Upper lobe of left lung (tissue), 6 donors: ENCODE measurements at regions not wholly inside any gene's neighbourhood (a gene's known extent, or its start where the extent isn't known, plus 50 kb on each side); places are given as distances from the start of the nearest gene placed in this dataset.

Experiments used
- ATAC-seq, 2 donors: fragments of 200-7000 bp; cut with Tn5 transposase; one replicate each; pipeline ENCODE4 v1.9.1; 2022; ENCODE audit warnings: mild to moderate bottlenecking in 2 of 2, moderate library complexity in 2 of 2; ENCODE audit not compliant: low FRiP score in 2 of 2
- DNase-seq, 2 donors: peaks; one replicate each; pipeline ENCODE4 v3.0.0-alpha.2; 2019 to 2020
- H3K27ac ChIP-seq, 4 donors: fragments of 200-600 bp; sonication (generic); one replicate each; pipeline ENCODE4 v1.5.1; 2016 to 2019
- H3K27me3 ChIP-seq, 4 donors: fragments of 200-600 bp; sonication (generic); one replicate each; pipeline ENCODE4 v1.5.1; 2017 to 2019
- H3K36me3 ChIP-seq, 4 donors: fragments of 200-600 bp; sonication (generic); one replicate each; pipeline ENCODE4 v1.5.1; 2016 to 2019
- H3K4me1 ChIP-seq, 4 donors: fragments of 200-600 bp; sonication (generic); one replicate each; pipeline ENCODE4 v1.5.1; 2018 to 2019
- H3K4me3 ChIP-seq, 4 donors: fragments of 200-600 bp; sonication (generic); one replicate each; pipeline ENCODE4 v1.5.1; 2017 to 2019; ENCODE audit warnings: mild to moderate bottlenecking in 2 of 4, moderate library complexity in 1 of 4
- H3K9me3 ChIP-seq, 4 donors: fragments of 200-600 bp; sonication (generic); one replicate each; pipeline ENCODE4 v1.5.1; 2018 to 2019
- CTCF ChIP-seq, 6 experiments: fragments of 450-650 bp in 4 of 6; fragments of 200-600 bp in 2 of 6; sonication (generic) in 2 of 6; IDR thresholded peaks; one replicate each; pipeline ENCODE4 v1.5.1; 2016 to 2019; ENCODE audit warnings: antibody characterized with exemption in 6 of 6
- EP300 ChIP-seq, 4 donors: sonication (generic); formaldehyde crosslinking; IDR thresholded peaks; one replicate each; pipeline ENCODE4 v1.5.1; 2017; ENCODE audit warnings: antibody characterized with exemption in 4 of 4, control low read depth in 2 of 4
- POLR2A ChIP-seq, 4 donors: fragments of 450-650 bp; IDR thresholded peaks; one replicate each; pipeline ENCODE4 v1.5.1; 2016 to 2017; ENCODE audit warnings: antibody characterized with exemption in 4 of 4, mild to moderate bottlenecking in 2 of 4
- POLR2AphosphoS5 ChIP-seq, 2 donors: sonication (generic); formaldehyde crosslinking; IDR thresholded peaks; one replicate each; pipeline ENCODE4 v1.5.1; 2017; ENCODE audit warnings: antibody characterized with exemption in 2 of 2
- WGBS, 2 donors: methylation state at CpG; one replicate each; pipeline ENCODE4 v1.1.5; 2017 to 2018; 5-methylcytosine and 5-hydroxymethylcytosine counted together
- donor health status: DM: no; HTN: no; CAD: no; lungs with moderate emphysema.
- donor health status: DM: no; HTN: yes; CAD: no; lungs with severe emphysema.

GRCh38 chr5:97752871-97753270 is 569.8 kb upstream of the RIOK2 start:
- ATAC-seq (no peak), DNase-seq (no peak)
- H3K27ac ChIP-seq, result no peak overlapping the region
- H3K4me3 ChIP-seq, result no peak overlapping the region
- H3K36me3 ChIP-seq, result no peaks in the 10 kb centered on the region
- no peaks in the 10 kb centered on the region for H3K27me3 ChIP-seq
- TF ChIP-seq EP300 (IDR thresholded peaks at IDR 0.05) (no peak), CTCF (IDR thresholded peaks at IDR 0.05) (no peak), POLR2AphosphoS5 (IDR thresholded peaks at IDR 0.05) (no peak), POLR2A (IDR thresholded peaks at IDR 0.05) (no peak)
- no peaks in the 10 kb centered on the region for H3K4me1 ChIP-seq
- no peaks in the 10 kb centered on the region for H3K9me3 ChIP-seq

- TF ChIP-seq POLR2A (IDR thresholded peaks at IDR 0.05) (no peak), CTCF (IDR thresholded peaks at IDR 0.05) (no peak), EP300 (IDR thresholded peaks at IDR 0.05) (no peak), POLR2AphosphoS5 (IDR thresholded peaks at IDR 0.05) (no peak)
- no peak for ATAC-seq
- no peaks in the 10 kb centered on the region for H3K4me1 ChIP-seq
- H3K9me3 ChIP-seq, result no peaks in the 10 kb centered on the region
- no peak for DNase-seq
- no peak overlapping the region for H3K4me3 ChIP-seq
- H3K27me3 ChIP-seq, result no peaks in the 10 kb centered on the region
- no peak overlapping the region for H3K27ac ChIP-seq
- no peaks in the 10 kb centered on the region for H3K36me3 ChIP-seq
Observed at GRCh38 chr5:97762483-97762882, 579.4 kb upstream of the RIOK2 start.

GRCh38 chr5:97764700-97765099 is 581.7 kb upstream of the RIOK2 start:
- 84 to 88% methylated on average over 2 to 3 of the region's 3 CpGs for WGBS, 2 donors
- H3K4me3 ChIP-seq, result no peak overlapping the region
- H3K36me3 ChIP-seq, result no peaks in the 10 kb centered on the region
- no peak for DNase-seq
- no peaks in the 10 kb centered on the region for H3K27me3 ChIP-seq
- H3K27ac ChIP-seq, result no peak overlapping the region
- TF ChIP-seq EP300 (IDR thresholded peaks at IDR 0.05) (no peak), POLR2AphosphoS5 (IDR thresholded peaks at IDR 0.05) (no peak), POLR2A (IDR thresholded peaks at IDR 0.05) (no peak), CTCF (IDR thresholded peaks at IDR 0.05) (no peak)
- no peak for ATAC-seq
- no peaks in the 10 kb centered on the region for H3K9me3 ChIP-seq
- no peaks in the 10 kb centered on the region for H3K4me1 ChIP-seq

- Histone ChIP-seq H3K4me3 (no peak overlapping the region), H3K36me3 (no peaks in the 10 kb centered on the region), H3K9me3 (no peaks in the 10 kb centered on the region), H3K27me3 (no peaks in the 10 kb centered on the region), H3K4me1 (no peaks in the 10 kb centered on the region), H3K27ac (no peak overlapping the region)
- no peak for DNase-seq
- no peak for TF ChIP-seq CTCF (IDR thresholded peaks at IDR 0.05)
- TF ChIP-seq EP300 (IDR thresholded peaks at IDR 0.05), result no peak
- no peak for TF ChIP-seq POLR2A (IDR thresholded peaks at IDR 0.05)
- TF ChIP-seq POLR2AphosphoS5 (IDR thresholded peaks at IDR 0.05), result no peak
- WGBS, 2 donors, result 86 to 90% methylated on average over 2 of the region's 2 CpGs
- ATAC-seq, result no peak
Observed at GRCh38 chr5:97778451-97778850, 595.4 kb upstream of the RIOK2 start.

GRCh38 chr5:97788369-97788768 is 605.3 kb upstream of the RIOK2 start:
- no peaks in the 10 kb centered on the region for H3K9me3 ChIP-seq
- 83% methylated on average over 1 of the region's 1 CpG for WGBS, 2 donors
- H3K4me1 ChIP-seq, result no peaks in the 10 kb centered on the region
- no peak overlapping the region for H3K4me3 ChIP-seq
- no peak for TF ChIP-seq POLR2AphosphoS5 (IDR thresholded peaks at IDR 0.05)
- no peak for TF ChIP-seq EP300 (IDR thresholded peaks at IDR 0.05)
- no peak for TF ChIP-seq POLR2A (IDR thresholded peaks at IDR 0.05)
- TF ChIP-seq CTCF (IDR thresholded peaks at IDR 0.05), result no peak
- DNase-seq (no peak), ATAC-seq (no peak)
- no peak overlapping the region for H3K27ac ChIP-seq
- no peaks in the 10 kb centered on the region for H3K36me3 ChIP-seq
- H3K27me3 ChIP-seq, result no peaks in the 10 kb centered on the region
